GM20000 (cell line): ENCODE measurements at regions not wholly inside any gene's neighbourhood (a gene's known extent, or its start where the extent isn't known, plus 50 kb on each side); places are given as distances from the start of the nearest gene placed in this dataset.
"Not testable (repeated sequence)": the region's sequence is repeated elsewhere in the genome, so short reads cannot be mapped to it uniquely, and the experiment has no call there.

Experiments used
- DNase-seq: peaks from one replicate; pipeline ENCODE4 v3.0.0; 2012; ENCODE audit warnings: low spot score
- CTCF ChIP-seq: IDR thresholded peaks from 2 replicates; pipeline ENCODE4 v1.5.1; 2012; ENCODE audit warnings: mild to moderate bottlenecking, control low read depth; ENCODE audit errors: extremely low read depth, missing control alignments

GRCh38 chr9:115891929-115892328, 261.7 kb upstream of the PAPPA start:
- no peak for DNase-seq
- no peak for TF ChIP-seq CTCF

- DNase-seq, result not testable (repeated sequence)
Observed at GRCh38 chr9:115898478-115898877, 255.1 kb upstream of the PAPPA start.

- DNase-seq, result no peak
- no peak for TF ChIP-seq CTCF
Observed at GRCh38 chr9:115900698-115901097, 252.9 kb upstream of the PAPPA start.

GRCh38 chr9:115910959-115911358, 242.6 kb upstream of the PAPPA start:
- DNase-seq, result no peak
- TF ChIP-seq CTCF, result no peak

- no peak for DNase-seq
- TF ChIP-seq CTCF, result no peak
Observed at GRCh38 chr9:115912086-115912485, 241.5 kb upstream of the PAPPA start.

- DNase-seq, result no peak
- no peak for TF ChIP-seq CTCF
Observed at GRCh38 chr9:115913696-115914095, 239.9 kb upstream of the PAPPA start.

- DNase-seq, result no peak
- TF ChIP-seq CTCF, result no peak
Observed at GRCh38 chr9:115914291-115914690, 239.3 kb upstream of the PAPPA start.

GRCh38 chr9:115921301-115921700, 232.3 kb upstream of the PAPPA start:
- TF ChIP-seq CTCF, result no peak
- no peak for DNase-seq
